GM21367 (cell line): ENCODE measurements at regions not wholly inside any gene's neighbourhood (a gene's known extent, or its start where the extent isn't known, plus 50 kb on each side); places are given as distances from the start of the nearest gene placed in this dataset.

ENCODE experiments used
- ATAC-seq: cut with Tn5 transposase; IDR thresholded peaks from one replicate; pipeline ENCODE4 v1.9.1; 2021; ENCODE audit not compliant: unreplicated experiment

DNA sequence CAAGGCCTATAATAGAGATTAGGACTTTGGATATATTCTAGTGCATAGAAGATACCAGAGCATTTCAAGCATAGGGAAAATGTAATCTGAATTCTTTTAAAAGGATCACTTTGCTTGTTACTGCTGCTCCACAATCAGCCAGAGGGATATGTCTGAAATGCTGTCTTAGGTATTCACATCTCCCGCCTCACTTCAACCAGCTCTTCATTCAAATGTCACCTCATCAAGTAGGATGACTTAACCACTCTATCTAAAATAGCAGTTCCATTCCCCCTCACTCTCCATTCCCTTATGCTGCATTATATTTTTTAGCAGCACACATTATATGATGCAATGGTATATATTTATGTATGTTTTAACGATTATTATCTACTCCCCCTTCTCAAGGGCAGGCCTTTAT lies 500.3 kb upstream of the GRIA1 start:
- no peak for ATAC-seq

DNA sequence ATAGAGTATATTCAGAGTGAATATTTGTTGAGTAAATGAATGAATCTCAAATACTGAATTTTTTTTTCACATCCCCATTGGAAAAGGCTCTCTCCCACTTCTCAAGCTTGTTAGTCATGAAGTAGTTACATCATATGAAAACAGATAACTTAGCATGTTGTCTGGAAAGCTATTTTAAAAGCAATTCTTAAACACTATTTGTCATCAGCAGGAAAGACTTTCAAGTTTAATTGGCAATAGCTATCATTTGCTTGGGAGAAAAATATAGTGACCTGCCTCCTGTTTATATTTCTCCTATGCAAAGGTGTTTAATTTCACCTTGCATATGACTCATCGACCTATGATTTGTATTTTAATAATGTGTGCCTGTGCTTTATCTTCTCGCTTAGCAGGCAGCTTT lies 499.8 kb upstream of the GRIA1 start:
- ATAC-seq, result no peak

DNA sequence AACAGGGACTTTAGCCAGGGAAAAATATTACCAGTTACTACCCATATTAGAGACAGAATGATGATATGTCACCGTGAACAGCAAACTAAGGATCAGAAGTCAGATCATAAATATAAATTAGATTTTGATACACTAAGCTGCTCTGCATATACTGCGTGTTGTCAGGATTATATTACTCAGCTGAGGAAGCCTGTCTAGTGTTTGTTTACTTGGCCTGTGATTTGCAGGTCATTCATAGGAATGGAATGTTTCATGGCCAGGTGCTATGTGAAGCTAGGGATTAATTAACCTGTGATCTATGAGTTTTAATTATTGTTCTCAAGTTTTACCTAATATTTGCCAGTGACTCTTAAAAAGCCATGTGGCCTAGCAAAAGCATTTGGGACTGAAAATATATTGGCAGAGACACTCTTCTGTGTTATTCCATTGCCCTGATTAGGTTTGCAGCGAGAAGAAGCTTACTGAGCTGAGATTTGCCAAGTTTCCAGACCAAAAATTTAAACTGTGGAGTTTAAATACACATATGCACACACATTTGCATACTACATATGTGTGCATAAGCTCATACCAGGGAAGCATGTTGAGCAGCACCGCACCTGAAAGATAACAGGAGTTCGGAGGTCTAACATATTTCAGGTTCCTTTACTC lies 496.3 kb upstream of the GRIA1 start:
- no peak for ATAC-seq

DNA sequence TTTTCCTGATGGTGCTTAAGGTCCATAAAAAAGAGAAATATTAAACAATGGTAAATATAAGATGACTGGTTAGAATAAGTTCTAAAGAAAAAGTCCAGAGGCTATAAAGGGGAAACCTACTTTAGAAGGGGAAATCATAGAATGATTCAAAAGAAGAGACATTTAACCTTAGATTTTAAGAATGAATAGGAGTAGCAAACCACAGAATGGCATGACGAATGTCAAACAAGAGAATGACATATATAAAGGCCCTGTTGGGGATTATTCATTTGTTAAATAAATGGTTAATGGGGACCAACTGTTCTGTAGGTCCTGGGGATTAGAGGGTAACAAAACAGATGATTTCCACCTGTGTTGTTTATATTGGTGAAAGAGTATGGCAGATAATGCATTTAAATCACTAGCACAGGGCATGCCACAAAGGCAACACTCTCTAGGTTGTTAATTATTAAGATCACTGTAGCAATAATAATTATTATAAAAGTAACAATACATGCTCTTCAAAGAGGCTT lies 495.2 kb upstream of the GRIA1 start:
- no peak for ATAC-seq

DNA sequence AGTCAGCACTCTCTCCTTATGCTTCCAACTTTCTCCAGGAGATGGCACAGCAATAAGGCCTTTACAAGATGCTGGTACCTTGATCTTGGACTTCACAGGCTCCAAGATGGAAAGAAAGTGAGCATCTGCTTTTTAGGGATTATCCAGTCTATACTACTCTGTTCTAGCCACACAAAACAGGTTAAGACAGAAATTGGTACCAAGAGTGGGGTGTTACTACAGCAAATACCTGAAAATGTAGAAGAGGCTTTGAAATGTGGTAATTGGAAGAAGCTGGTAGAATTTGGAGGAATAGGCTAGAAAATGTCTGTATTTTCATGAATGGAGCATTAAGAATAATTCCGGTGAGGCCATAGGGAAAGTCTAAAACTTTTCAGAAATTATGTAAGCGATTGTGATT lies 484.8 kb upstream of the GRIA1 start:
- no peak for ATAC-seq

DNA sequence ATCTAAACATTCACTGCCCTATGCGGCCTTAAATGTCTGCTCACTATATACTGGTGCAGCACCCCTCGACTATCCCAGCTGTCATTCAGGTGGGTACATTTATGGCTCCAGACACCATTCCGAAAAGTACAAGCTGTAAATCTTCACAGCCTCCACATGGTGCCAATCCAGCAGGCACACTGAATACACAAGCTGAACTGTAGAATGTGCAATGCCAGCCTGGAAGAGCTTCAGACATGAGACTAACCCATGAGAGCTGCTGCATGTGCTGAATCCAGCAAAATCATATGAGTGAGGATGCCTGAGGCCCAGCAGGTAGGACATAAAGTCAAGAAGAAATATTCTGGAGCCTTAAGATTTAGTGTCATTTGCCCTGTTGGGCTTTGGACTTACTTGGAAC lies 483.8 kb upstream of the GRIA1 start:
- no peak for ATAC-seq

DNA sequence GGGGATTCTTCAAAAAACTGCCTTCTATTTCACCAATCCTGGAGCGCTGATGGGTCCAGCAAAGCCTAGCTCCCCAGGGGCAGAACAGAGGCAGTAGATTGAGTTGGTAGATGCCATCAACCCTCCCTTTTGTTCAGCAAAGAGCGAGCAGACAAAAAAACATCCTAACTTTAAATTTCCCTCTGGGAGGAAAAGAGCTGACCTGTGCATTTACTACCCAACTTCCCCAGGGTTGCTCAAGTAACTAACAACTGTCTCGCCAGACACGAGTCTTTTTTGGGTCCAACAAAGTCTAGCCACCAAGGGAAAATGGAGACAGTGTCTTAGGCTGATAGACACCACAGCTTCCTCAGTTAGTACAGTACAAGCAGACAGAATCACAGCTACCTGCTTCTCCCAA lies 476.3 kb upstream of the GRIA1 start:
- no peak for ATAC-seq

DNA sequence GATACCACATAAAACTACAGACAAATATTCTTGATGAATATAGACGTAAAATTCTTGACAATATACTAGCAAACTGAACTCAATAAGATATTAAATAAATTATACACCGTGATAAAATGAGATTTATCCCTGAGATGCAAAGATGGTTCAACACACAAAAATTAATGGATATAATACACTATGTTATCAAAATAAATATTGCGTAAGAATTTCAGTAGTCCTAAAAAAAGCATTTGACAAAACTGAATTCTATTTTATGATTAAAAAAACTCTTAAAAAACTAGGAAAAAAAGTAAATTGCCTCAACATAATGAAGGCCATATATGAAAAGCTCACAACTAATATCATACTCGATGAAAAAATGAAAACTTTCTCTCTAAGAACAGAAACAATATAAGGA lies 472.3 kb upstream of the GRIA1 start:
- ATAC-seq, result no peak

DNA sequence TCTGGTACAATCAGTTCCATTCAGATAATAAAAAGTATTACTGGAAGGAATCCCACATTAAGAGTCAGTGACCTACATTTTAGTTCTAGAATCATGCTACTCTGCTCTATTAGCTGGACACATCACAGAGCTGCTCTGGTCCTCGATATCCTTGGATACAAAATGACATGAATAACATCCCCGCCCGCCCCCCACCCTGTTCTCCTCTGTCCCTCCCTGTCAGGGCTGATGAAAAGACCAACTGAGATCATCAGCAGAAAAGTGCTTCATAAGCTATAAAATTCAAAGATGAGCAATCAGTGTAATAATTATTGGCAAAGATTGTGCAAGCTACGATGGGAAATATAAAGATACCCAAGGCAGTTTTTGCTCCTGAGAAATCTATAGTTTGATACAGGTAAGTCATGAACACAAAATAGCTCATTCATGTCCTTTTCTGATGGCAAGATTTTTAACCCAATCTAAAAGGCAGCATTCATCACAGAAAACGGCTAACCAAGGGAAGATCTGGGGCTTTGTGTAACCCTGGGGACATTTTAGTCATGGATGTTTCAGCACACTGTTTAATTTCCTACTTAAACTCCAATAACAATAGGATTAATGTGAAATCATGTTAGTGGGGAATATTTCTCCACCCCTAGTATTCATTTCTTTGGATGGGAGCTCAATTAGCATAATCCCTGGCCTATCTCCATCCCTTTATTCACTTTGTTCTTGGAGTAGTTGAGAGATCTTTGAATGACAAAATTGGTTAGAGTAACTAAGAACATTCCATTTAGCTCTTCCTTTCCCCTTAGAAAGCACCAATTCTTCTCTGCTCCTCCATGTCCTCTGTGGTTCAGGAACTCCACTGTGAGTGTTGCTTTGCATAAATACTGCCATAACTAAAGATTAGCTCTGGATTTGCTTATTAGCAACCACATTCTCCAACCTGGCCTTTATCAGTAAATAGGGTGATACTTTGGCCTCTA lies 459.4 kb upstream of the GRIA1 start:
- no peak for ATAC-seq

DNA sequence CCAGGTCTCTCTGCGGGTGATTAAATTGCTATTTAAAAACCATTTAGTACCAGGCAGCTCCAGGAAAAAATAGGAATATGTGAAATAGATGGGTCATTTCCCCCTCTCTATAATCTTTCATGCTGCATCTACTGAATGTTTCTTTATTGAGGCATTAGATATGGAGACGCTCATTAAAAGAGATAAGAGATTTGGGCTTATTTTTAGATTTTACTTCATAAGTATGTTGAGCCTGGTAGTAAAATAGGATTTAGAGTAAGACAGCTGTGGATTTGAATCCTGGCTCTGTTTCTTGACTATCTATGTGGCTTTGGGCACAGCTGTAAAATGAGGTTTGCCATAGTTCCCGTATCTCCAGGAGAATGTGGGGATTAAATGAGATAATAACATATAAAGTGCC lies 451.0 kb upstream of the GRIA1 start:
- ATAC-seq, result no peak

DNA sequence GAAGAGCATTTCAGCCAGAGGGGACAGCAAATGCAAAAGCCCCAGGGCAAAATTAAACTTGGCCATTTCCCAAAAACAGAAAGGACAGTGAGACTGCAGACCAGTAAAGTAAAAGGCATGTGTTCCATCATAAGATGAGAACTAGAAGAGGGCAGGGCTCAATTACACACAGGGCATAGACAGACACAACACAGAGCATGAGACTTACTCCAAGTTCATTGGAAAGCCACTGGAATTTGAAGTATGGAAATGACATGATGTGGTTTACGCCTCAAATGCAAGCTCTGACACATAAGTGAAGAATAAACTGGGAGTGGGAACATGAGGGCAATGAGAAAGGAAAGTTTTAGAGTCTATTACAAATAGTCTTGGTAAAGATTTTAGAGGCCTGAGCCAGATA lies 446.6 kb upstream of the GRIA1 start:
- no peak for ATAC-seq

DNA sequence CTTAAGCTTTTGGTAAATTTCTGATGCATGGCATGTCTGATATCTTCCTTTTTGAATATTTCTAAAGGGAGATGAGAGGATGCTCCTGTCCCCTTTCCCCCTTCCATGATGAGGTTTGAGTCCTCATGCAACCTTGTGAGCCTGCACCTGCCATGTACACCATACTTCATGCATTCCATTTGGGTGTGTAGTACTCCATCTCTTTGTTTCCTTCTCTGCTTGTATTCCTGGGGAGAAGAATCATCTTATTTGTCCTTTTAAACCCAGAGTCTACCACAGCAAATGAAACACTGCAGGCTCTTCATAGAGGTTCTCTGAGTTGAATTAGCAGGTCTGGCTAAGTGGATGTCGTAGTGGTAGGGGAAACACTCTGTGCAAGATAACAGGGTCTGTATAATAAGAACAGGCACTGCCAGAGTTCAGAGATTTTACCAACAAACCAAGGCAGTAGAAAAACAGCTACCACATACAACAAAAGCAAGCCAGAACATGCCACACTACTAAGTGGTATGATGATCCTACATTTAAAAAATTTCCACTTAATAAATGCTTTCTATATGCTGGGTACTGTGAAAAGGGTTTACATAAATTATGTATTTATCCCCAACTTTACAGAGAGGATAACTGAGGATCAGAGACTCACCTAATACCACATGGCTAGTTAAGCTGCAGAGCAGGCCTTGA lies 439.8 kb upstream of the GRIA1 start:
- ATAC-seq, result no peak

DNA sequence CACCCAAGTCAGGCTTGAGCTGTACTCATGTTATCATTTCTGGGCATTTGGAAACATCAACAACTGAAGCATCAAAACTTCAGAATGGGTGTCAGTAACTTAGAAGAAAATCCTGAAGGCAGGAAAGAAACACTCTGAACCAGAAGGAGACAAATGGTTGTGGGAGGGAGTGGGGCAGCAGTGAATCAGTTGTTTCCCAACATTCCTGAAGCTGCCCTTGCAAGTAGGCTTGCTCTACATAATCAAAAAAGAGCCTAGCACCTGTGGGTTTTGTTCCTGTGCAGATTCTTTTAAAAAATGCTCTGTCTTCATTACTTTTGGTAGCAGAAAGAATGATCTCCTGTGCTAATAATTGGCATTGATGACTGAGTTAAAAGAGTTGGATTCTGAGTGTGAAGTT lies 424.2 kb upstream of the GRIA1 start:
- ATAC-seq, result no peak

DNA sequence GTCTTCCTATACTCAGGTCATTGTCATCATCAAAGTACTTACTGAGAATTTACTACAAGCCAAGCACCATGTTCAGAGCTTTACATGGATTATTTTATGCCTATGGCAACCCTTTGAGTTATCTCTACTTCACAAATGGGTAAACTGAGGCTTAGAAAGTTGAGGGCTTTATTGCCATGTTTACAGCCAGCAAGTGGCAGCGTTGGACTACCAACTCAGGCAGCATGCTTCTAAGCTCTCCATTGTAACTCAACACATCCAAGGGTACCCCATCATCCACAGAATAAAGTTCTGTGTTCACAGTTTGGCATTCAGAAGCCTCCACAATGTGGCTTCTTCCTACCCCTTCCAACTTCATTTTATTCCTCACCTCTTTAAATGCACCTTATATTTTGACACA lies 422.6 kb upstream of the GRIA1 start:
- ATAC-seq, result no peak

DNA sequence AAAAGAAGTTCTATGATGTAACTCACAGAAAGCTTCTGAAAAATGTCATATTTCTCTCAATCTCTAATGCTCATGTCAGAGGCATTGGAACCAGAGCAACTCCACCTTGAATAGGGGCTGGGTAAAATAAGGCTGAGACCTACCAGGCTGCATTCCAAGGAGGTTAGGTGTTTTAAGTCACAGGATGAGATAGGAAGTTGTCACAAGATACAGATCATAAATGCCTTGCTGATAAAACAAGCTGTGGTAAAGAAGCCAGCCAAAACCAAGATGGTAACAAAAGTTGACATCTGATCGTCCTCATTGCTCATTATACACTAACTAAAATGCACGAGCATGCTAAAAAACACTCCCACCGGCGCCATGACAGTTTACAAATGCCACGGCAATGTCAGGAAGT lies 411.1 kb upstream of the GRIA1 start:
- no peak for ATAC-seq

DNA sequence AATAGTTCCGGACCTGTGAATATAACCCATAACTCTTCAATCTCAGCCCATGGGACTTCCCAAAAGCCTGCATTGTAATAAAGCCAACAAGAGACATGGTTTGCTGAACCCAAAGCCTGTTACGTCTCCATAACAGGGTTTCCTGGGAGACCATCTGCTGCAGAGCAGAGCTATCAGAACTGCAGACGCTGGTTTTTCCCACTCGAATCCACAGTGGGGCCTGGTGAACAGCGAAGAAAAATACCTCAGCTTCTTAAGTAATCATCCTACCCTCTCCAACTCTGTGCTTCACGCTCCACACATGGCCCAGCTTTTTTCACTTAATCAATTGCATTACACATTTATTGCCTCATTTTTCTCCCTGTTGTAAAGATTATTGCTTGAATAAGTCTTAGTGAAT lies 409.5 kb upstream of the GRIA1 start:
- no peak for ATAC-seq

DNA sequence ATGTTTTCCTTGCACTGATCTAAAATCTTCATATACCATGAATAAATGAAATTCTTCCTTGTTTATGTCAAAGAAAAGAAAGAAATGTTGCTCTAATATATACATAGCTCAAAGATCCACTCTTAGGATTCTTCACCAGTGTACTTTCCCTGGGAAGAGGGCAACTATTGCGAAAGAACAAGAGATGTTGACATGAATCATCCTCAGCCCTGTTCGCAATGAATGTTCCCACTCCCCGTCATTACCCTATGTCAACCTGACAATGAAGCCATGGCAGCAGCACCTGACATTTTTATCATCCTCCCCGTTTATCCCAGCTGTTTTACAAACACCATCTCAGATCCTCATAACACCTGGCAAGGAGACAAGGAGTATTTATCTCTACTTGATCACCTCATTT lies 409.1 kb upstream of the GRIA1 start:
- ATAC-seq, result no peak

DNA sequence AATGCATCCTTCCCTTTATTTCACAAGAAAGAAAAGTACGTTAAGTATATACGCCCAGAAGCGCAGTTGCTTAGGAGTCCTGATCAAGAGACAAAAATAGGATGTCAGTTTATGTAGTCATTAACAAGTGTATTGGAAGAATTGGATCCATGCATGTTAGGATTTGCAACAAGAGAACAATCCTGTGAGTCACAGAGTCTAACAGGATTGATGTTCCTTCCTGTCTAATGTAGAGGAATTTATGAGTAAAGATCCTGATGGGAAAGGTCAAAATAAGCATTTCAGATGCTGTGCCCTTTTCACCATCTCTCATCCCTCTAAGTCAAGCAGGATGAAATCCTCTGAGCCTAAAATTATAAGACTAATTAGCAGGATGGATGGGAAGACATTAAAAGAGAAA lies 406.0 kb upstream of the GRIA1 start:
- ATAC-seq, result no peak

DNA sequence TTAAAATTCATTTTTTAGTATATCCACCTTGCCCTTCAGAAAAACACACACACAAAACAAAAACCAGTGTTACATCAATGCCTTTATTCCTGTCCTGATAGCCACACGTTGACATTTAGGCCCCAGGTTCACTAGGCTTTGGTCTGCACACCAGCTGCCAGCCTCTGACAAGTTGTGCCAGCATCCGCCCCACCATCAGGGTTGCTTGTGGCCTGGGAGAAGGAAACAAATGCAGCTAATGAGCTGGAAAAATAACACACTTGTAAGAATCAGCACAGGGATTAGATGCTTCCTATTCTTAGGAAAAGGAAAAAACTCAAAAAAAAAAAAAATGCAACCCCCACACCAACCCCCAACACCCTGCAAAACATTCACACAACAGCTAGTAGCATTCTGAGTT lies 404.0 kb upstream of the GRIA1 start:
- ATAC-seq, result no peak

DNA sequence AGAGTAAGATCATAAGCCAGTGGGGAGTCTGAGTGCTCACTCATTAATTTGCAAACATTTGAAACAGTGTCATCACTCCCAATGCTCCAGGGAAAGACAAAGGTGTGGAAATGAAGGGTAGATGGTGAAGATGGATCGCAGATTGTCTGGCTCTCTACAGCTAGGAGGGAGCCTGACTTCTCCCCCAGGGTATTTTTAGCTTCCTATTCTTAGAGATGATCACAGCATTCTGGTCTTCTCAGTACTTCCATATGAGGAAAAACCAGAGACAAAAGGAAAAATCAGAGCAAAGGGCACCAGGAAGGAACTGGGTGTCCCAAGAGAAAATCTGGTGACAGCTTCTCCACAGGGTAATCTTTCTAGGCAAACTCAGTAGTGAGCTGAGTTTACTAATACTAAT lies 401.9 kb upstream of the GRIA1 start:
- ATAC-seq, result no peak

DNA sequence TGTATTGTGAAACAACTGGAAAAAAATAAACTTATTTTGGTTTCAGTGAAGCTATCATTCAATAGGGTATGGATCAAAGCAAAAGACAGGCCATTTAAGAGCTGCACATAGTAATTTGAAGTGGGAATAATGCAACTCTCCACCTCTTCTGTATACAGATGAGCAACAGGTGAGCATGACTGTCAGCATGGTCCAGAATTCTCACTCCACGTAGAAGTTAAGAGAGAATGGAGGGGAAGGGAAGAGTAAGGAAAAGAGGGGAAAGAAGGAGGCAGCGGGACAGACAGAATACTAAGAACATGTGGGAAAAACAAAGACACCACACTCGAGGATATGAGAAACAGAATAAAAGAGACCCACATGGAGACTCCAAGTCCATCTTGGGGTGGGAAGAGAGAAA lies 396.1 kb upstream of the GRIA1 start:
- no peak for ATAC-seq

DNA sequence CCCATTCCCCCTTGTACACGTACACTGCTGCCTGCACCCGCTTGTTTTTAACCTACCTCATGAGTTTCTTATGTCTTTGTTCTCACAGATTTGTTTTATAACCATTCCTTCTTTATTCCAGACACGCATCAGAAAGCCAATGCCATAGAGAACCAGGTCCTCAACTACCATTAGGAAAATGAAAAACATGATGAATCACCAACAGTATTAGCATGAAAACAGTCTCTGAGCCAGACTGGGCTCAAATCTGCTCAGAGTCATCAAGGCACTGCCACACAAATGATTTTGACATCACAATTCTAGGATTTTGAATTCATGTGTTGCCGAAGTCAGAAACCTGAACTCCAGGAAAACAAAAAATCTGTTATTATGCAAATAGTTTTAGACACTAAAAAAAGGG lies 394.1 kb upstream of the GRIA1 start:
- no peak for ATAC-seq
